ENCODE measurements at regions not wholly inside any gene's neighbourhood (a gene's known extent, or its start where the extent isn't known, plus 50 kb on each side); places are given as distances from the start of the nearest gene placed in this dataset.

- H3K4ac ChIP-seq (ENCODE audit: low read depth, low read length), result no peak overlapping the region
- no peak overlapping the region for H3K14ac ChIP-seq (replicated peaks; ENCODE audit: low read depth, low read length)
- WGBS, 2 experiments (ENCODE audit: extremely low coverage in 2 of 2, insufficient read length in 1 of 2), result 59% methylated on average over 4 of the region's 6 CpGs; no CpG with 5 or more reads in 1 of the 2 experiments
- no peak overlapping the region for H3K27ac ChIP-seq (ENCODE audit: insufficient read depth, low read length)
- H2BK120ac ChIP-seq (ENCODE audit: low read depth, low read length), result no peak overlapping the region
- no peaks in the 10 kb centered on the region for H3K9me3 ChIP-seq (ENCODE audit: control insufficient read depth, insufficient read depth, low read length)
- H3K18ac ChIP-seq (ENCODE audit: low read depth, low read length), result no peak overlapping the region
- no peak overlapping the region for H2BK15ac ChIP-seq (ENCODE audit: low read depth, low read length)
- H4K91ac ChIP-seq (ENCODE audit: insufficient read depth, low read depth, low read length), result no peak overlapping the region
- ChIA-PET POLR2A (ENCODE audit: unreplicated experiment) (no interaction called here), CTCF (no interaction called here)
- H2BK20ac ChIP-seq (ENCODE audit: low read depth, low read length), result no peak overlapping the region
- H4K8ac ChIP-seq (ENCODE audit: low read depth in 2 of 2, low read length in 2 of 2), result no peak overlapping the region
- no peak overlapping the region for H2AK9ac ChIP-seq (replicated peaks; ENCODE audit: low read depth, low read length, poor library complexity)
- no peak overlapping the region for H2BK5ac ChIP-seq (ENCODE audit: low read depth, low read length, poor library complexity, severe bottlenecking)
- no peak overlapping the region for H3K4me2 ChIP-seq (ENCODE audit: low read depth, low read length)
- in situ Hi-C loops (cut with MboI; ENCODE audit: low sequenced_read_pairs) (loop anchor here (5.0 to 25.0 kb wide), 2 partner anchors 380 to 635 kb away; no protein-coding TSS in a partner anchor), intact Hi-C loops (cut with micrococcal nuclease) (no loop called here), dilution Hi-C loops (cut with HindIII; ENCODE audit: low sequenced_read_pairs, unreplicated experiment) (no loop called here)
- no peak overlapping the region for H3K9ac ChIP-seq (ENCODE audit: low read depth, low read length)
- TF ChIP-seq USF2 (IDR thresholded peaks at IDR 0.05; ENCODE audit: low read depth, low read length) (no peak), MAZ (IDR thresholded peaks at IDR 0.05; ENCODE audit: borderline replicate concordance, low read depth, low read length) (no peak), ELK1 (IDR thresholded peaks at IDR 0.05; ENCODE audit: borderline replicate concordance, low read depth, low read length) (no peak), CHD1 (IDR thresholded peaks at IDR 0.05; ENCODE audit: low read depth, low read length) (no peak), SMC3 (IDR thresholded peaks at IDR 0.05; ENCODE audit: low read depth, low read length) (no peak)
- ATAC-seq (ENCODE audit: low read depth) (no peak), DNase-seq (no peak)
- no peak overlapping the region for H3K23ac ChIP-seq (ENCODE audit: low read depth, low read length)
- no peaks in the 10 kb centered on the region for H3K36me3 ChIP-seq (ENCODE audit: control insufficient read depth, insufficient read depth, low read length)
- peaks cover 17% of the 10 kb centered on the region for H3K27me3 ChIP-seq (ENCODE audit: control insufficient read depth, insufficient read depth, low read length)
- H3K4me3 ChIP-seq (ENCODE audit: insufficient read depth, low read depth, low read length), result no peak overlapping the region
- H3K9me1 ChIP-seq (ENCODE audit: insufficient read depth, low read length), result no peaks in the 10 kb centered on the region
- no peaks in the 10 kb centered on the region for H3K4me1 ChIP-seq (ENCODE audit: control insufficient read depth, insufficient read depth, low read length)
- H2AK5ac ChIP-seq (ENCODE audit: low read depth, low read length), result no peak overlapping the region
- no peaks in the 10 kb centered on the region for H3K79me1 ChIP-seq (ENCODE audit: low read depth in 1 of 2, low read length in 2 of 2)
- BruUV-seq (replicated peaks), result no TSS peak
- no peaks in the 10 kb centered on the region for H4K20me1 ChIP-seq (ENCODE audit: insufficient read depth, low read length)
- no peak overlapping the region for H2AFZ ChIP-seq (replicated peaks; ENCODE audit: low read length, poor library complexity)
- no peak overlapping the region for H3K56ac ChIP-seq (ENCODE audit: extremely low read depth, insufficient read depth, low read length)
- no peak overlapping the region for H4K5ac ChIP-seq (ENCODE audit: low read depth, low read length)
Measured at GRCh38 chr11:129747071-129747470, 68.6 kb upstream of the TMEM45B start.

Data from IMR-90 (cell line).